Upper lobe of right lung (tissue), 1 donor: ENCODE measurements at regions not wholly inside any gene's neighbourhood (a gene's known extent, or its start where the extent isn't known, plus 50 kb on each side); places are given as distances from the start of the nearest gene placed in this dataset.

Experiments used
- ATAC-seq: fragments of 200-7000 bp; cut with Tn5 transposase; one replicate; pipeline ENCODE4 v1.9.1; 2020; ENCODE audit warnings: mild to moderate bottlenecking, moderate library complexity
- DNase-seq: peaks from one replicate; pipeline ENCODE4 v3.0.0-alpha.2; 2020
- H3K27ac ChIP-seq: fragments of 200-600 bp; one replicate; pipeline ENCODE4 v1.8.0; 2022
- H3K27me3 ChIP-seq: fragments of 200-600 bp; one replicate; pipeline ENCODE4 v1.8.0; 2022; ENCODE audit warnings: mild to moderate bottlenecking
- H3K36me3 ChIP-seq: fragments of 200-600 bp; one replicate; pipeline ENCODE4 v1.8.0; 2022
- H3K4me1 ChIP-seq: fragments of 200-600 bp; one replicate; pipeline ENCODE4 v1.8.0; 2022
- H3K4me3 ChIP-seq: fragments of 200-600 bp; one replicate; pipeline ENCODE4 v1.8.0; 2022; ENCODE audit warnings: mild to moderate bottlenecking
- H3K9me3 ChIP-seq: fragments of 200-600 bp; one replicate; pipeline ENCODE4 v1.8.0; 2022
- CTCF ChIP-seq: fragments of 200-600 bp; IDR thresholded peaks from one replicate; pipeline ENCODE4 v1.8.0; 2022; ENCODE audit warnings: antibody characterized with exemption
- intact Hi-C: fragments of 100-400 bp; cut with DNase I; formaldehyde crosslinking; loops from one replicate; pipeline ENCODE4 v1.11.0; 2022
- donor health status: DM: no; HTN: yes; CAD: no; lungs with severe emphysema.

GRCh38 chr2:216576616-216577015 is 56.6 kb upstream of the IGFBP2 start:
- Histone ChIP-seq H3K27ac (no peak overlapping the region), H3K4me3 (no peak overlapping the region), H3K4me1 (peaks cover 13% of the 10 kb centered on the region), H3K9me3 (no peaks in the 10 kb centered on the region), H3K27me3 (no peaks in the 10 kb centered on the region), H3K36me3 (no peaks in the 10 kb centered on the region)
- intact Hi-C loops: no loop called here
- TF ChIP-seq CTCF: no peak
- no peak for DNase-seq
- no peak for ATAC-seq

- H3K4me1 ChIP-seq: peaks cover 5% of the 10 kb centered on the region
- intact Hi-C loops: no loop called here
Measured at GRCh38 chr2:216578325-216578724, 54.9 kb upstream of the IGFBP2 start.

GRCh38 chr2:216583147-216583546 is 50.1 kb upstream of the IGFBP2 start:
- Histone ChIP-seq H3K9me3 (no peaks in the 10 kb centered on the region), H3K36me3 (no peaks in the 10 kb centered on the region), H3K4me3 (no peak overlapping the region), H3K27me3 (no peaks in the 10 kb centered on the region), H3K27ac (no peak overlapping the region), H3K4me1 (no peaks in the 10 kb centered on the region)
- no peak for DNase-seq
- intact Hi-C loops: no loop called here
- no peak for TF ChIP-seq CTCF
- ATAC-seq: no peak

More at GRCh38 chr2:216578325-216578724, 54.9 kb upstream of the IGFBP2 start:
- H3K4me3 ChIP-seq: no peak overlapping the region
- no peak for ATAC-seq
- no peaks in the 10 kb centered on the region for H3K27me3 ChIP-seq
- H3K27ac ChIP-seq: no peak overlapping the region
- TF ChIP-seq CTCF: no peak
- no peaks in the 10 kb centered on the region for H3K9me3 ChIP-seq
- no peak for DNase-seq
- H3K36me3 ChIP-seq: no peaks in the 10 kb centered on the region
